ENCODE measurements at regions not wholly inside any gene's neighbourhood (a gene's known extent, or its start where the extent isn't known, plus 50 kb on each side); places are given as distances from the start of the nearest gene placed in this dataset.

- no peak overlapping the region for H3K4me3 ChIP-seq (ENCODE audit: low read depth, low read length)
- TF ChIP-seq CTCF (conservative IDR thresholded peaks at IDR 0.05; ENCODE audit: low read depth, low read length): no peak
- no peak for DNase-seq (ENCODE audit: low read depth)
Measured at GRCh38 chr7:118644346-118644745, 419.8 kb downstream of the ANKRD7 start.

GRCh38 chr7:118648002-118648401 is 423.5 kb downstream of the ANKRD7 start:
- no peak for TF ChIP-seq CTCF (conservative IDR thresholded peaks at IDR 0.05; ENCODE audit: low read depth, low read length)
- DNase-seq (ENCODE audit: low read depth): no peak
- no peak overlapping the region for H3K4me3 ChIP-seq (ENCODE audit: low read depth, low read length)

GRCh38 chr7:118657391-118658005 is 433.0 kb downstream of the ANKRD7 start:
- DNase-seq (ENCODE audit: low read depth): no peak
- no peak overlapping the region for H3K4me3 ChIP-seq (ENCODE audit: low read depth, low read length)
- no peak for TF ChIP-seq CTCF (conservative IDR thresholded peaks at IDR 0.05; ENCODE audit: low read depth, low read length)

GRCh38 chr7:118662266-118662665 is 437.8 kb downstream of the ANKRD7 start:
- no peak overlapping the region for H3K4me3 ChIP-seq (ENCODE audit: low read depth, low read length)
- no peak for TF ChIP-seq CTCF (conservative IDR thresholded peaks at IDR 0.05; ENCODE audit: low read depth, low read length)

GRCh38 chr7:118664498-118664897 is 440.0 kb downstream of the ANKRD7 start:
- DNase-seq (ENCODE audit: low read depth): no peak
- no peak overlapping the region for H3K4me3 ChIP-seq (ENCODE audit: low read depth, low read length)
- TF ChIP-seq CTCF (conservative IDR thresholded peaks at IDR 0.05; ENCODE audit: low read depth, low read length): no peak

More at GRCh38 chr7:118662266-118662665, 437.8 kb downstream of the ANKRD7 start:
- DNase-seq (ENCODE audit: low read depth): no peak

- TF ChIP-seq CTCF (conservative IDR thresholded peaks at IDR 0.05; ENCODE audit: low read depth, low read length): no peak
- no peak for DNase-seq (ENCODE audit: low read depth)
- H3K4me3 ChIP-seq (ENCODE audit: low read depth, low read length): no peak overlapping the region
Measured at GRCh38 chr7:118671149-118671548, 446.6 kb downstream of the ANKRD7 start.

- no peak for DNase-seq (ENCODE audit: low read depth)
- no peak for TF ChIP-seq CTCF (conservative IDR thresholded peaks at IDR 0.05; ENCODE audit: low read depth, low read length)
- no peak overlapping the region for H3K4me3 ChIP-seq (ENCODE audit: low read depth, low read length)
Measured at GRCh38 chr7:118684796-118685195, 460.3 kb downstream of the ANKRD7 start.

Measured in choroid plexus epithelial cell (primary cell).